ENCODE measurements at regions not wholly inside any gene's neighbourhood (a gene's known extent, or its start where the extent isn't known, plus 50 kb on each side); places are given as distances from the start of the nearest gene placed in this dataset.

- no peak for DNase-seq (ENCODE audit: low read depth)
These were observed 144.9 kb downstream of the SH3BGRL2 start for GRCh38 chr6:79776076-79776475.

- DNase-seq (ENCODE audit: low read depth) = no peak
These were observed 144.1 kb downstream of the SH3BGRL2 start for GRCh38 chr6:79775222-79775621.

GRCh38 chr6:79764747-79765146 is 133.6 kb downstream of the SH3BGRL2 start:
- DNase-seq (ENCODE audit: low read depth) = no peak

- DNase-seq (ENCODE audit: low read depth) = no peak
These were observed 132.2 kb downstream of the SH3BGRL2 start for GRCh38 chr6:79763301-79763700.

GRCh38 chr6:79762370-79762769 is 131.2 kb downstream of the SH3BGRL2 start:
- DNase-seq (ENCODE audit: low read depth) = no peak

- DNase-seq (ENCODE audit: low read depth) = no peak
These were observed 125.4 kb downstream of the SH3BGRL2 start for GRCh38 chr6:79756496-79756895.

GRCh38 chr6:79755967-79756366 is 124.8 kb downstream of the SH3BGRL2 start:
- DNase-seq (ENCODE audit: low read depth) = no peak
